Skeletal muscle tissue (tissue), 3 donors: ENCODE measurements at regions not wholly inside any gene's neighbourhood (a gene's known extent, or its start where the extent isn't known, plus 50 kb on each side); places are given as distances from the start of the nearest gene placed in this dataset.

Source experiments
- H3K27ac ChIP-seq: one replicate; pipeline ENCODE4 v1.7.0; 2013; ENCODE audit warnings: mild to moderate bottlenecking, low read depth, low read length, inconsistent platforms
- H3K27me3 ChIP-seq, 3 donors: one replicate each; pipeline ENCODE4 v1.7.0; 2013; ENCODE audit warnings: low read length in 3 of 3; ENCODE audit not compliant: control insufficient read depth in 3 of 3, insufficient read depth in 3 of 3
- H3K36me3 ChIP-seq, 3 donors: one replicate each; pipeline ENCODE4 v1.7.0; 2013; ENCODE audit warnings: low read length in 3 of 3; ENCODE audit not compliant: control insufficient read depth in 3 of 3, insufficient read depth in 3 of 3
- H3K4me1 ChIP-seq, 3 donors: one replicate each; pipeline ENCODE4 v1.7.0; 2013; ENCODE audit warnings: low read length in 3 of 3, mild to moderate bottlenecking in 3 of 3; ENCODE audit not compliant: control insufficient read depth in 3 of 3, insufficient read depth in 3 of 3
- H3K4me3 ChIP-seq, 3 donors: one replicate each; pipeline ENCODE4 v1.7.0; 2013; ENCODE audit warnings: low read length in 3 of 3
- H3K9ac ChIP-seq, 3 donors: one replicate each; pipeline ENCODE4 v1.7.0; 2013; ENCODE audit warnings: low read length in 3 of 3, mild to moderate bottlenecking in 3 of 3, moderate library complexity in 2 of 3, low read depth in 1 of 3
- H3K9me3 ChIP-seq, 3 donors: one replicate each; pipeline ENCODE4 v1.7.0; 2013; ENCODE audit warnings: low read length in 3 of 3; ENCODE audit not compliant: control insufficient read depth in 3 of 3
- donor health status: Osteomylitis.

- H3K36me3 ChIP-seq = no peaks in the 10 kb centered on the region
- H3K9me3 ChIP-seq = no peaks in the 10 kb centered on the region
- no peak overlapping the region for H3K9ac ChIP-seq
- no peaks in the 10 kb centered on the region for H3K4me1 ChIP-seq
- no peaks in the 10 kb centered on the region for H3K27me3 ChIP-seq
- no peak overlapping the region for H3K4me3 ChIP-seq
- H3K27ac ChIP-seq = no peak overlapping the region
Measured at GRCh38 chr4:14695095-14695845, 307.0 kb upstream of the CPEB2 start.

GRCh38 chr4:14700083-14700482 lies 302.2 kb upstream of the CPEB2 start:
- Histone ChIP-seq H3K4me3 (no peak overlapping the region), H3K27me3 (no peaks in the 10 kb centered on the region), H3K9me3 (no peaks in the 10 kb centered on the region), H3K36me3 (no peaks in the 10 kb centered on the region), H3K4me1 (peaks cover 0 to 3% (median 0%) of the 10 kb centered on the region in 3 donors), H3K9ac (no peak overlapping the region), H3K27ac (no peak overlapping the region)

GRCh38 chr4:14700544-14700943 lies 301.7 kb upstream of the CPEB2 start:
- Histone ChIP-seq H3K36me3 (no peaks in the 10 kb centered on the region), H3K27me3 (no peaks in the 10 kb centered on the region), H3K4me3 (no peak overlapping the region), H3K27ac (no peak overlapping the region), H3K9ac (no peak overlapping the region), H3K4me1 (peaks cover 0 to 3% (median 0%) of the 10 kb centered on the region in 3 donors), H3K9me3 (no peaks in the 10 kb centered on the region)

GRCh38 chr4:14701389-14701788 lies 300.9 kb upstream of the CPEB2 start:
- Histone ChIP-seq H3K36me3 (no peaks in the 10 kb centered on the region), H3K27ac (no peak overlapping the region), H3K9me3 (no peaks in the 10 kb centered on the region), H3K4me3 (no peak overlapping the region), H3K27me3 (no peaks in the 10 kb centered on the region), H3K4me1 (peaks cover 0 to 3% (median 0%) of the 10 kb centered on the region in 3 donors), H3K9ac (no peak overlapping the region)

- Histone ChIP-seq H3K27ac (no peak overlapping the region), H3K4me3 (no peak overlapping the region), H3K27me3 (no peaks in the 10 kb centered on the region), H3K36me3 (no peaks in the 10 kb centered on the region), H3K4me1 (peaks cover 0 to 3% (median 0%) of the 10 kb centered on the region in 3 donors), H3K9ac (no peak overlapping the region), H3K9me3 (no peaks in the 10 kb centered on the region)
Measured at GRCh38 chr4:14701896-14702295, 300.4 kb upstream of the CPEB2 start.

GRCh38 chr4:14708574-14708973 lies 293.7 kb upstream of the CPEB2 start:
- no peaks in the 10 kb centered on the region for H3K9me3 ChIP-seq
- H3K9ac ChIP-seq = no peak overlapping the region
- H3K27ac ChIP-seq = no peak overlapping the region
- H3K4me1 ChIP-seq = no peaks in the 10 kb centered on the region
- H3K27me3 ChIP-seq = peaks cover 0 to 3% (median 0%) of the 10 kb centered on the region in 3 donors
- no peaks in the 10 kb centered on the region for H3K36me3 ChIP-seq
- no peak overlapping the region for H3K4me3 ChIP-seq

GRCh38 chr4:14711259-14711658 lies 291.0 kb upstream of the CPEB2 start:
- Histone ChIP-seq H3K36me3 (no peaks in the 10 kb centered on the region), H3K27me3 (peaks cover 0 to 3% (median 0%) of the 10 kb centered on the region in 3 donors), H3K9ac (no peak overlapping the region), H3K27ac (no peak overlapping the region), H3K4me3 (no peak overlapping the region), H3K9me3 (no peaks in the 10 kb centered on the region), H3K4me1 (no peaks in the 10 kb centered on the region)

GRCh38 chr4:14716691-14717090 lies 285.6 kb upstream of the CPEB2 start:
- Histone ChIP-seq H3K27me3 (no peaks in the 10 kb centered on the region), H3K4me1 (no peaks in the 10 kb centered on the region), H3K4me3 (no peak overlapping the region), H3K9me3 (no peaks in the 10 kb centered on the region), H3K9ac (no peak overlapping the region), H3K36me3 (no peaks in the 10 kb centered on the region), H3K27ac (no peak overlapping the region)

GRCh38 chr4:14719053-14719452 lies 283.2 kb upstream of the CPEB2 start:
- Histone ChIP-seq H3K27me3 (no peaks in the 10 kb centered on the region), H3K4me1 (no peaks in the 10 kb centered on the region), H3K9me3 (no peaks in the 10 kb centered on the region), H3K36me3 (no peaks in the 10 kb centered on the region), H3K9ac (no peak overlapping the region), H3K4me3 (no peak overlapping the region), H3K27ac (no peak overlapping the region)

GRCh38 chr4:14726441-14726840 lies 275.8 kb upstream of the CPEB2 start:
- no peaks in the 10 kb centered on the region for H3K36me3 ChIP-seq
- no peak overlapping the region for H3K27ac ChIP-seq
- H3K4me3 ChIP-seq = no peak overlapping the region
- H3K9me3 ChIP-seq = no peaks in the 10 kb centered on the region
- H3K9ac ChIP-seq = no peak overlapping the region
- H3K4me1 ChIP-seq = no peaks in the 10 kb centered on the region
- no peaks in the 10 kb centered on the region for H3K27me3 ChIP-seq
